HG03175 (cell line): ENCODE measurements at regions not wholly inside any gene's neighbourhood (a gene's known extent, or its start where the extent isn't known, plus 50 kb on each side); places are given as distances from the start of the nearest gene placed in this dataset.

Source experiments
- ATAC-seq: cut with Tn5 transposase; IDR thresholded peaks from one replicate; pipeline ENCODE4 v1.9.1; 2021; ENCODE audit warnings: mild to moderate bottlenecking, moderate library complexity; ENCODE audit not compliant: unreplicated experiment

GRCh38 chr10:44845361-44846175, 65.6 kb upstream of the TMEM72 start:
- no peak for ATAC-seq

GRCh38 chr10:44847110-44847509, 64.0 kb upstream of the TMEM72 start:
- no peak for ATAC-seq

GRCh38 chr10:44848211-44848610, 62.9 kb upstream of the TMEM72 start:
- no peak for ATAC-seq

- ATAC-seq, result no peak
Observed at GRCh38 chr10:44849936-44850335, 61.2 kb upstream of the TMEM72 start.

GRCh38 chr10:44850356-44850934, 60.7 kb upstream of the TMEM72 start:
- ATAC-seq, result no peak

GRCh38 chr10:44851413-44851812, 59.7 kb upstream of the TMEM72 start:
- no peak for ATAC-seq

GRCh38 chr10:44851881-44852280, 59.3 kb upstream of the TMEM72 start:
- ATAC-seq, result no peak

- ATAC-seq, result no peak
Observed at GRCh38 chr10:44853148-44853734, 57.9 kb upstream of the TMEM72 start.

- ATAC-seq, result no peak
Observed at GRCh38 chr10:44853796-44854195, 57.3 kb upstream of the TMEM72 start.

- ATAC-seq, result no peak
Observed at GRCh38 chr10:44854693-44855350, 56.3 kb upstream of the TMEM72 start.

GRCh38 chr10:44856696-44857095, 54.4 kb upstream of the TMEM72 start:
- ATAC-seq, result no peak

- ATAC-seq, result peak; percentile 77
Observed at GRCh38 chr10:44857363-44858016, 53.6 kb upstream of the TMEM72 start.

- ATAC-seq, result no peak
Observed at GRCh38 chr10:44858017-44858371, 53.1 kb upstream of the TMEM72 start.

- no peak for ATAC-seq
Observed at GRCh38 chr10:44858988-44859387, 52.1 kb upstream of the TMEM72 start.

- ATAC-seq, result no peak
Observed at GRCh38 chr10:44859546-44860285, 51.4 kb upstream of the TMEM72 start.

- no peak for ATAC-seq
Observed at GRCh38 chr10:44860811-44861736, 50.1 kb upstream of the TMEM72 start.
